Adrenal gland (tissue), 5 donors: ENCODE measurements at regions not wholly inside any gene's neighbourhood (a gene's known extent, or its start where the extent isn't known, plus 50 kb on each side); places are given as distances from the start of the nearest gene placed in this dataset.
"Not testable (repeated sequence)": the region's sequence is repeated elsewhere in the genome, so short reads cannot be mapped to it uniquely, and the experiment has no call there.

Experiments
- CTCF ChIP-seq, 6 experiments: fragments of 450-650 bp in 4 of 6; fragments of 200-600 bp in 2 of 6; sonication (generic) in 1 of 6; IDR thresholded peaks; 1 replicate in 5 of 6; 2 replicates in 1 of 6; pipeline versions ENCODE4 v1.5.1 to v1.8.0; 2016 to 2021; ENCODE audit warnings: antibody characterized with exemption in 6 of 6, mild to moderate bottlenecking in 2 of 6, moderate library complexity in 1 of 6
- POLR2A ChIP-seq, 2 donors: fragments of 450-650 bp; IDR thresholded peaks; one replicate each; pipeline ENCODE4 v1.6.1; 2017; ENCODE audit warnings: antibody characterized with exemption in 2 of 2, mild to moderate bottlenecking in 2 of 2, moderate library complexity in 1 of 2
- donor health status: DM: no; HTN: no; CAD: no.

DNA sequence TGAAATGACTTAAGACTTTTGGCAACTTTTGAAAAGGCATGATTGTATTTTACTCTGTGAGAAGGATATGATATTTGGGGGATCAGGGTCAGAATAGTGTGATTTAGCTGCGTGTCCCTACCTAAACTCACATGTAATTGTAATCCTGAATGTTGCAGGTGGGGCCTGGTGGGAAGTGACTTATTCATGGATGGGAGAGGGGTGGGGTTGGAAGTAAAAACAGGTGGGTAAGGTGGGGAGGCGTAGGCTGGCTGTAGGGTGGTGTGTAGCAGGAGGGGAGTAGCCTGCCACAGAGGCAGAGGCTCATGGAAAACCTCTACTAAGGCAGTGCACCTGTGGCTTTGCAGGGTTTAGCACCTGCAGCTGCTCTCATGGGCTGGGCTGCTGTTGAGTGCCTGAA, 584.2 kb downstream of the CWH43 start:
- TF ChIP-seq CTCF, POLR2A (IDR thresholded peaks at IDR 0.05): not testable (repeated sequence)
